ENCODE measurements at regions not wholly inside any gene's neighbourhood (a gene's known extent, or its start where the extent isn't known, plus 50 kb on each side); places are given as distances from the start of the nearest gene placed in this dataset.

- TF ChIP-seq, protein P1, sequence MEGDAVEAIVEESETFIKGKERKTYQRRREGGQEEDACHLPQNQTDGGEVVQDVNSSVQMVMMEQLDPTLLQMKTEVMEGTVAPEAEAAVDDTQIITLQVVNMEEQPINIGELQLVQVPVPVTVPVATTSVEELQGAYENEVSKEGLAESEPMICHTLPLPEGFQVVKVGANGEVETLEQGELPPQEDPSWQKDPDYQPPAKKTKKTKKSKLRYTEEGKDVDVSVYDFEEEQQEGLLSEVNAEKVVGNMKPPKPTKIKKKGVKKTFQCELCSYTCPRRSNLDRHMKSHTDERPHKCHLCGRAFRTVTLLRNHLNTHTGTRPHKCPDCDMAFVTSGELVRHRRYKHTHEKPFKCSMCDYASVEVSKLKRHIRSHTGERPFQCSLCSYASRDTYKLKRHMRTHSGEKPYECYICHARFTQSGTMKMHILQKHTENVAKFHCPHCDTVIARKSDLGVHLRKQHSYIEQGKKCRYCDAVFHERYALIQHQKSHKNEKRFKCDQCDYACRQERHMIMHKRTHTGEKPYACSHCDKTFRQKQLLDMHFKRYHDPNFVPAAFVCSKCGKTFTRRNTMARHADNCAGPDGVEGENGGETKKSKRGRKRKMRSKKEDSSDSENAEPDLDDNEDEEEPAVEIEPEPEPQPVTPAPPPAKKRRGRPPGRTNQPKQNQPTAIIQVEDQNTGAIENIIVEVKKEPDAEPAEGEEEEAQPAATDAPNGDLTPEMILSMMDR (IDR thresholded peaks at IDR 0.05), result no peak
- TF ChIP-seq POLR2A (IDR thresholded peaks at IDR 0.05) (no peak), POLR2AphosphoS5 (IDR thresholded peaks at IDR 0.05) (no peak), EP300 (IDR thresholded peaks at IDR 0.05) (no peak)
Observed at GRCh38 chr16:86338403-86339115, 171.8 kb upstream of the FOXF1 start.
